22Rv1 (cell line): ENCODE measurements at regions not wholly inside any gene's neighbourhood (a gene's known extent, or its start where the extent isn't known, plus 50 kb on each side); places are given as distances from the start of the nearest gene placed in this dataset.

Experiments used
- H3K27ac ChIP-seq: fragments of 450-650 bp; 2 replicates; pipeline ENCODE4 v1.5.1; 2017
- ZFX ChIP-seq: fragments of 450-650 bp; IDR thresholded peaks from 2 replicates; pipeline ENCODE4 v1.6.1; 2017; ENCODE audit warnings: antibody characterized with exemption, borderline replicate concordance
- TF ChIP-seq, protein P1 (sequence below): fragments of 450-650 bp; IDR thresholded peaks from 2 replicates; pipeline ENCODE4 v1.5.1; 2017; ENCODE audit warnings: mild to moderate bottlenecking

DNA sequence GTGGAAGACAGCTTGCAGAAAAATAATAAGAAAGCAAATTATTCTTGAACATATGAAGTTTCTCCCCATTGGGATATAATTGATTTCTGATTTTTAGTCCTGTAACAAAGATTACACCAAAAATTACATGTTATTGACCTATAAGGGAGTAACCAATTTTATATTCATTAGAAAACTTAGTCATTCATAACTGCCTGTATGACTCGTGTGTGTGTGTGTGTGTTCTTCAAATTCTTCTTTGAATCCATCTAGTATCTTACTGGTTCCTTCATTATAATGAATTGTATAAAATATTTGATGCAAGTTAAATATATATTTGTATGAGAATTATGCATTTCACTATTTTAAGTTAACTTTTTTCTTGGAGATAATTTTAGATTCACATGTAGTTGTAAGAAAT, 310.4 kb downstream of the HAO1 start:
- H3K27ac ChIP-seq, result no peak overlapping the region
- TF ChIP-seq, protein P1, sequence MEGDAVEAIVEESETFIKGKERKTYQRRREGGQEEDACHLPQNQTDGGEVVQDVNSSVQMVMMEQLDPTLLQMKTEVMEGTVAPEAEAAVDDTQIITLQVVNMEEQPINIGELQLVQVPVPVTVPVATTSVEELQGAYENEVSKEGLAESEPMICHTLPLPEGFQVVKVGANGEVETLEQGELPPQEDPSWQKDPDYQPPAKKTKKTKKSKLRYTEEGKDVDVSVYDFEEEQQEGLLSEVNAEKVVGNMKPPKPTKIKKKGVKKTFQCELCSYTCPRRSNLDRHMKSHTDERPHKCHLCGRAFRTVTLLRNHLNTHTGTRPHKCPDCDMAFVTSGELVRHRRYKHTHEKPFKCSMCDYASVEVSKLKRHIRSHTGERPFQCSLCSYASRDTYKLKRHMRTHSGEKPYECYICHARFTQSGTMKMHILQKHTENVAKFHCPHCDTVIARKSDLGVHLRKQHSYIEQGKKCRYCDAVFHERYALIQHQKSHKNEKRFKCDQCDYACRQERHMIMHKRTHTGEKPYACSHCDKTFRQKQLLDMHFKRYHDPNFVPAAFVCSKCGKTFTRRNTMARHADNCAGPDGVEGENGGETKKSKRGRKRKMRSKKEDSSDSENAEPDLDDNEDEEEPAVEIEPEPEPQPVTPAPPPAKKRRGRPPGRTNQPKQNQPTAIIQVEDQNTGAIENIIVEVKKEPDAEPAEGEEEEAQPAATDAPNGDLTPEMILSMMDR, result no peak
- TF ChIP-seq ZFX, result no peak

DNA sequence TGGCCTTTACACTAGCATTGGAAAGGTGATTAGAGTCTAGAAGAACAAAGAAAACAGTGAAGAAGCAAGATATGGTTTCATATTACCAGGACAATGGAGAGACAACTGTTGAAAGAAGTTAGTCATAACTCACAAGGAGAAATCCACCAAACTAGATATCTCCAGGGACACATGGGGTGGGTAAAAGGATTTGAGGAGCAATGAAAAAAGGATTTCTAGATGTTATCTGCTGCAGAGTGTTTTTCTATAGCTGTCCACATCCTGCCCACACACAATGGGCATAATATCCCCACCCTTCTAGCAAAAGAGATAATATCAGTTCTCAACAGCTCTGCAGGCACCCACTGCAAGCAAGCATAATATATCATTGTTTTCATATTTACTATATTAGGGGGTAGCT, 303.1 kb downstream of the HAO1 start:
- no peak overlapping the region for H3K27ac ChIP-seq
- TF ChIP-seq, protein P1, result no peak
- no peak for TF ChIP-seq ZFX

DNA sequence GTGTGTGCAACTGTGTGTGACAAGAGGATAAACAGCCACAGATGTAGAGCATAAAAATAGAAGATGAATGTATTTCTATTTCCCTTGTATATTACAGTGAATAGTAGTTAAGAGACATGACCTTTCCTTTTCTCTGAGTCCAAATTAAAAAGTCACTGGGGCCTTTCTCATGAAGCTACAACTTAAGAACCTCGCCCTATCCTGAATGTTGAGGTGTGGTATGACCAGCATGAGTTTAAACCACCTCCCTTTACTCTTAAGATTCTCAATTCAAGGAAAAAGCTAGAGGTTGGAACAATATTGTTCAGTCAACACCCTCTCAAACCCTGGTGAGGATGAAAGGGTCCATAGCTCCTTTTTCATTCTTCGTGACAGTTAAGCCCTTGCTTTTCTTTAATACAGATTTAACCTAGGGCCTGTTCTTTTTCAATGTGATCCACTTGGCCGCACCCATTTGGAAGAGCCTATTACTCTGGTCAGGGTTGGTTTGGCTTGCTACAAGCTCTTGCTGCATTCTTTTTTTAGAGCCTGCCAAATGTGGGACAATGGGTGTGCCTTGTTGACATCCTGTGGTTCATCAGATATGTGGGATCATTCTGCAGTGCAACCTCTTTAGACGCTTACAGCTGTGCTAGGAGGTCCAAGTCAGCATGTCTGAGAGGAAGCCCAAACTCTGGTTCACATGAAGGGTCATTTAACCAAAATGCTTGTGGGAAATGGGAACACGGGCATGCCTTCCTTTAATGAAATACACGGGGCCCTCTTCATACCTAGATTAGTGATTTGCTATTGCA, 290.0 kb downstream of the HAO1 start:
- no peak overlapping the region for H3K27ac ChIP-seq
- no peak for TF ChIP-seq ZFX
- TF ChIP-seq, protein P1, result no peak

DNA sequence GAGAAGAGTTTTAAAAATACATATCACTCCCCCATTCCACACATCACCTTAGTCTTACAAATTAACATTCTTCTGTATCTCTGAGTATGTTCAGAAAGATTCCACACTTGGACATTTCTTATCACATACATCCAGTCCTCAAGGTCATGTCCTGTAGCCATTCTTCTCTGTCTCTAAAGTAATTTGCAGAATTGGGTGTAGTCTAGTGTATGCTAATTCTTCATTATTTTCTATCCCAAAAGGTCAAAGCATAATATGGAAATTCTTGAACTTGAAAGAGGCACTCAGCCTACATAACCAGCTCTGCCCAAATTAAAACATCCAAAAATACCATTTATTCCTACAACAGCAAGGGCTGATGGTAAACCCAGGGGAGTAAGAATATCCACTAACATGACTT, 286.0 kb downstream of the HAO1 start:
- no peak for TF ChIP-seq ZFX
- TF ChIP-seq, protein P1, result no peak
- no peak overlapping the region for H3K27ac ChIP-seq

DNA sequence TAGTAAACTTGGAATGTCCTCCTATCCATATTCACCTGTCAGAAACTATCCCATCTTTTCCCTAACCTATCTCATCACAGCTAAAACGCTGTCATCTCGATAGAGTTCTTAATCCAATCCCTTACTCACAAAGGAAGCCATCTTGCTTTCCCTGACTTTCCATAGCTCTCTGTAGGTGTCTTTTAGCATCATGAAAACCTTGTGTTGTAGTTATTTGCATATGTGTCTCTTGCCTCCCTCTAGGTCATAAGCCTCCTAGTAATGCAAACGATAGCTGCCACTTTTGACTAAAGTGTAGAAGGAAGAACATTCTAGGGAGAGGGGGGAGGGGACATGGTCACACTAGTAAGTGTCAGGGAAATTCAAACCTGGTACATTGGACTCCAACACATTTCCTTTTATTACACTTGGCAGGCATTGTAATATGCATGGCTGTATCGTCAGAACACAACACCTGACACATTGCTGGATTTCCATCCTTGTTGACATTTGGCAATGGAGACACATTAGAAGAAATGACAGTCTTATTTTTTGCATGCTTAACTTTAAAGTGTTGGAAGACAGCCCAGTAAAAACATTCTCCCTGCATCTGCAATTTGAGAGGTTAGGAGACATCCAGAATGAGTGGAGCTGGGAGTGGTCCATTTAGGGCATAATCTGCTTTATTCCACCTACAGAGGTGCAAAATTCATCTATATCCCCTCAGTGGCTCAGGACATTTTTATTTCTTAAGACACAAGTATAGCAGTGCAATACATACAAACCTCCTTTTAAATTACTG, 283.4 kb downstream of the HAO1 start:
- TF ChIP-seq, protein P1, result no peak
- no peak for TF ChIP-seq ZFX
- no peak overlapping the region for H3K27ac ChIP-seq

DNA sequence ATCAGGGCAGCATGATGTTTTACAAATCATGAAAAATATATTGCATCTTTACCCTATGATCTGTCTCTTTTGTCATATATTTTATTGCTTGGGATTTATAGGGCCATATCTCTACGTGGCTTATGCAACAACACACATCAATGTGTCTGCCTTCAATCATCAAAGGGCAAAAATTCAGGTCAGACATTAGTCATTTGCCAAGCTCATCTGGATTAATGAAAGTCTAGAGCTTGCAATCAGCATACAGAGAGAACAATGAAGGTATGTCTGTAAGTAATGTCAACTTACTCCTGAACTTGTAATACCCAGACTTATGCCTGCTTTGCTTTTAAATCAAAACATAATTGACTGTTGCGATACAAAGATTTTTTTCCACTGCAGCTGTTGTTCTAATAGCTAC, 282.7 kb downstream of the HAO1 start:
- TF ChIP-seq, protein P1, result no peak
- TF ChIP-seq ZFX, result no peak
- no peak overlapping the region for H3K27ac ChIP-seq

DNA sequence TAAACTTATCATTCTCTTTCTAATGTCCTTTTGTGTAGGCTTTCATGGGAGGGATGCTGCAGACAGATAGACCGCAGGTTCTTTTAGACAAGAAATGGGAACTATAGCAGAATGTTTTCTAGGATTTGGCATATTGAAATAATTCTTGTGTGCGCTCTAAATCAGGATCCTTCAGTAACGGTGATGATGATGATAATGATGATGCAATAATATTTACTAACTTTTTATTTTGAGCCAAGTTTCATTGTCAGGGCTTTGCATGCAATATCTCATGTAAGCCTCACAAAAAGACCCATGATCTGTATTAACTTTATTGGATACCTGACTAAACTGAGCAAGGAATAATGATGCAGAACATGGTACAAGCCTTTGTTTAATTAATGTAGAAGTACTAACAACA, 280.1 kb downstream of the HAO1 start:
- no peak for TF ChIP-seq ZFX
- TF ChIP-seq, protein P1, result no peak
- no peak overlapping the region for H3K27ac ChIP-seq
